K562 (cell line): ENCODE measurements at regions not wholly inside any gene's neighbourhood (a gene's known extent, or its start where the extent isn't known, plus 50 kb on each side); places are given as distances from the start of the nearest gene placed in this dataset.

Experiments used
- ATAC-seq: fragments of 200-7000 bp; cut with Tn5 transposase; 3 replicates; pipeline ENCODE4 v1.9.1; 2020; ENCODE audit warnings: moderate library complexity
- BruUV-seq: library from RNA; stranded (reverse); fragments of 400-500 nt; replicated peaks from 2 replicates; lab custom pipeline; 2021; lab: Mats Ljungman, UMichigan
- CTCF ChIA-PET: fragments of 300-600 bp; formaldehyde crosslinking; extraction: SDS; loops from one replicate; lab custom pipeline; 2021; ENCODE audit warnings: low intra/inter-chr PET ratio; lab: Yijun Ruan, JAX
- POLR2A ChIA-PET: fragments of 300-600, 350-650 bp; sonication (Branson Sonifier 250); formaldehyde crosslinking; extraction: SDS; loops from one replicate; lab custom pipeline; 2021; ENCODE audit warnings: antibody characterized with exemption, inconsistent platforms; lab: Yijun Ruan, JAX
- DNase-seq, 4 experiments: peaks; one replicate each; pipeline versions ENCODE4 v3.0.0 to v3.0.0-alpha.2; 2011 to 2018; ENCODE audit warnings: low spot score in 3 of 4, mixed read lengths in 3 of 4; ENCODE audit errors: extremely low read depth in 1 of 4
- FAIRE-seq: peaks from 2 replicates; lab custom pipeline; 2011; peaks lifted over from hg19 to GRCh38; lab: Jason Lieb, UNC
- H2AFZ ChIP-seq: 2 replicates; pipeline ENCODE4 v1.6.0; 2011; ENCODE audit warnings: low read depth, low read length, control low read depth, inconsistent platforms
- H3K27ac ChIP-seq: fragments of 200-600 bp; 3 replicates; pipeline ENCODE4 v1.8.0; 2011; ENCODE audit warnings: low read depth, mild to moderate bottlenecking, control low read depth, inconsistent platforms, low read length, moderate library complexity, mixed read lengths; ENCODE audit errors: extremely low read depth
- H3K27me3 ChIP-seq, 2 experiments: fragments of 300-600 bp in 1 of 2; 2 replicates in 1 of 2; 3 replicates in 1 of 2; pipeline versions ENCODE4 v1.6.0 to v1.8.0; 2011; ENCODE audit warnings: inconsistent platforms in 2 of 2, low read length in 2 of 2, mild to moderate bottlenecking in 1 of 2, mixed read lengths in 1 of 2, moderate library complexity in 1 of 2; ENCODE audit not compliant: control insufficient read depth in 2 of 2, insufficient read depth in 2 of 2
- H3K36me3 ChIP-seq: fragments of 300-600 bp; 3 replicates; pipeline ENCODE4 v1.8.0; 2011; ENCODE audit warnings: mild to moderate bottlenecking, low read length, inconsistent platforms; ENCODE audit not compliant: control insufficient read depth, insufficient read depth
- H3K4me1 ChIP-seq, 2 experiments: fragments of 200-600 bp in 1 of 2; replicated peaks in 1 of 2; 2 replicates in 1 of 2; 3 replicates in 1 of 2; pipeline versions ENCODE4 v1.5.1 to v1.8.0; 2011; ENCODE audit warnings: inconsistent platforms in 2 of 2, low read length in 2 of 2, mild to moderate bottlenecking in 1 of 2, mixed read lengths in 1 of 2, moderate library complexity in 1 of 2; ENCODE audit not compliant: control insufficient read depth in 2 of 2, insufficient read depth in 2 of 2
- H3K4me2 ChIP-seq: 2 replicates; pipeline ENCODE4 v1.6.1; 2011; ENCODE audit warnings: low read length, control low read depth, inconsistent platforms, mixed read lengths; ENCODE audit not compliant: insufficient read depth
- H3K4me3 ChIP-seq: fragments of 200-600 bp; sonication (generic), shearing (Covaris generic); 2 replicates; pipeline ENCODE4 v1.5.1; 2016; ENCODE audit warnings: control low read depth, inconsistent platforms
- H3K79me2 ChIP-seq: fragments of 200-600 bp; 3 replicates; pipeline ENCODE4 v1.8.0; 2011; ENCODE audit warnings: low read length, inconsistent platforms; ENCODE audit not compliant: control insufficient read depth, insufficient read depth
- H3K9ac ChIP-seq, 2 experiments: 2 replicates each; pipeline versions ENCODE4 v1.6.0 to v1.6.1; 2011; ENCODE audit warnings: low read depth in 2 of 2, low read length in 2 of 2, control low read depth in 1 of 2, inconsistent platforms in 1 of 2, mild to moderate bottlenecking in 1 of 2, mixed read lengths in 1 of 2; ENCODE audit not compliant: insufficient read depth in 1 of 2
- H3K9me1 ChIP-seq: one replicate; pipeline ENCODE4 v1.6.0; 2011; ENCODE audit warnings: inconsistent platforms, mild to moderate bottlenecking, low read length, moderate library complexity; ENCODE audit not compliant: control insufficient read depth, insufficient read depth
- H3K9me3 ChIP-seq: replicated peaks from 2 replicates; pipeline ENCODE4 v1.5.1; 2011; ENCODE audit warnings: low read depth, low read length, inconsistent platforms; ENCODE audit not compliant: control insufficient read depth, insufficient read depth
- H4K20me1 ChIP-seq: replicated peaks from 2 replicates; pipeline ENCODE4 v1.6.1; 2011; ENCODE audit warnings: low read length, inconsistent platforms, mixed read lengths; ENCODE audit not compliant: control insufficient read depth, insufficient read depth
- CHD1 ChIP-seq: fragments of 200-600 bp; sonication (generic); IDR thresholded peaks from one replicate; pipeline ENCODE4 v1.6.1; 2012; ENCODE audit warnings: mild to moderate bottlenecking, moderate library complexity, low read length, inconsistent platforms
- DDX20 ChIP-seq: fragments of 450-650 bp; IDR thresholded peaks from 2 replicates; pipeline ENCODE4 v1.6.1; 2016; ENCODE audit warnings: missing genetic modification characterization, low read depth, mild to moderate bottlenecking, missing compliant biosample characterization, moderate library complexity
- ETS2 ChIP-seq: IDR thresholded peaks from 2 replicates; pipeline ENCODE4 v1.6.1; 2016; ENCODE audit warnings: borderline replicate concordance, missing genetic modification characterization, mild to moderate bottlenecking, moderate library complexity, missing compliant biosample characterization; ENCODE audit not compliant: poor library complexity, severe bottlenecking
- FOXJ3 ChIP-seq: sonication (generic); formaldehyde crosslinking; IDR thresholded peaks from 2 replicates; pipeline ENCODE4 v1.4.0; 2020; ENCODE audit warnings: mild to moderate bottlenecking, missing genetic modification reagents
- HLTF ChIP-seq: fragments of 450-650 bp; IDR thresholded peaks from 2 replicates; pipeline ENCODE4 v1.6.1; 2016
- HMG20A ChIP-seq: fragments of 450-650 bp; formaldehyde crosslinking; conservative IDR thresholded peaks from 2 replicates; pipeline ENCODE4 v1.4.0; 2020; ENCODE audit warnings: mild to moderate bottlenecking, mixed read lengths
- MIER1 ChIP-seq: fragments of 450-650 bp; IDR thresholded peaks from 2 replicates; pipeline ENCODE4 v1.6.1; 2016; ENCODE audit warnings: antibody characterized with exemption, mild to moderate bottlenecking, low read depth
- NFXL1 ChIP-seq: fragments of 450-650 bp; formaldehyde crosslinking; IDR thresholded peaks from 2 replicates; pipeline ENCODE4 v1.4.0; 2021; ENCODE audit warnings: mild to moderate bottlenecking
- POLR2G ChIP-seq: fragments of 200-400 bp; formaldehyde crosslinking; IDR thresholded peaks from 2 replicates; pipeline ENCODE4 v1.6.1; 2017; ENCODE audit warnings: low read depth, mild to moderate bottlenecking, antibody characterized with exemption, low read length, moderate library complexity
- STAT5B ChIP-seq: fragments of 250-450 bp; sonication (Bioruptor Pico); IDR thresholded peaks from 2 replicates; pipeline ENCODE4 v1.8.0; 2021; ENCODE audit warnings: mild to moderate bottlenecking, inconsistent platforms
- VEZF1 ChIP-seq: fragments of 200-800 bp; sonication (Bioruptor generic); IDR thresholded peaks from 2 replicates; pipeline ENCODE4 v1.6.1; 2017; ENCODE audit warnings: missing genetic modification characterization, missing compliant biosample characterization
- ZBTB26 ChIP-seq: fragments of 450-650 bp; formaldehyde crosslinking; IDR thresholded peaks from 2 replicates; pipeline ENCODE4 v1.4.0; 2022; ENCODE audit warnings: missing genetic modification characterization
- ZNF253 ChIP-seq: fragments of 250-450 bp; sonication (Bioruptor Pico); conservative IDR thresholded peaks from 2 replicates; pipeline ENCODE4 v1.6.1; 2021; ENCODE audit warnings: mild to moderate bottlenecking
- ZNF277 ChIP-seq: fragments of 250-450 bp; sonication (Bioruptor Pico); IDR thresholded peaks from 2 replicates; pipeline ENCODE4 v1.8.0; 2022; ENCODE audit warnings: inconsistent platforms, mild to moderate bottlenecking, moderate library complexity, borderline replicate concordance
- ZNF699 ChIP-seq: fragments of 250-450 bp; sonication (Bioruptor Pico); IDR thresholded peaks from 2 replicates; pipeline ENCODE4 v1.8.0; 2021; ENCODE audit warnings: mild to moderate bottlenecking, moderate library complexity; ENCODE audit not compliant: insufficient replicate concordance
- WGBS: fragments of 100-300 bp; shearing (Covaris generic); methylation state at CpG from one replicate; pipeline ENCODE4 v1.1.6; 2016; ENCODE audit warnings: low coverage, mixed read lengths; ENCODE audit not compliant: insufficient coverage; ENCODE audit errors: missing lambda C conversion rate; 5-methylcytosine and 5-hydroxymethylcytosine counted together
- in situ Hi-C: fragments of 300-500 bp; cut with MboI; formaldehyde crosslinking; loops from 4 replicates; pipeline ENCODE4 v1.15.0; 2018; ENCODE audit warnings: inconsistent platforms, mixed read lengths
- intact Hi-C: fragments of 100-400 bp; cut with micrococcal nuclease; formaldehyde crosslinking; loops from 2 replicates; pipeline ENCODE4 v1.14.2; 2022

GRCh38 chr3:168707900-168708299 lies 612.2 kb upstream of the GOLIM4 start:
- H3K9me3 ChIP-seq = no peaks in the 10 kb centered on the region; the same call in 1 of the 2 replicates
- ATAC-seq (no peak), DNase-seq (no peak), FAIRE-seq (no peak)
- 3% methylated on average over 2 of the region's 2 CpGs for WGBS
- no peaks in the 10 kb centered on the region for H3K36me3 ChIP-seq
- POLR2A ChIA-PET = no interaction called here
- H3K27me3 ChIP-seq = no peaks in the 10 kb centered on the region
- TF ChIP-seq STAT5B (no peak), NFXL1 (no peak), ZNF277 (CRISPR knock-in tag) (no peak), CHD1 (no peak), HMG20A (CRISPR knock-in tag) (no peak), FOXJ3 (no peak), ETS2 (tag) (no peak), HLTF (no peak), VEZF1 (CRISPR knock-in tag) (no peak), ZBTB26 (no peak), ZNF699 (CRISPR knock-in tag) (no peak), MIER1 (no peak), ZNF253 (CRISPR knock-in tag) (no peak), DDX20 (tag) (no peak), POLR2G (no peak)
- no peaks in the 10 kb centered on the region for H3K9me1 ChIP-seq
- no peaks in the 10 kb centered on the region for H4K20me1 ChIP-seq
- no TSS peak for BruUV-seq
- in situ Hi-C loops (no loop called here), intact Hi-C loops (no loop called here)
- H3K9ac ChIP-seq = no peak overlapping the region
- no peaks in the 10 kb centered on the region for H3K4me1 ChIP-seq
- H2AFZ ChIP-seq = no peak overlapping the region
- H3K4me3 ChIP-seq = no peak overlapping the region
- H3K4me2 ChIP-seq = no peak overlapping the region
- no peaks in the 10 kb centered on the region for H3K79me2 ChIP-seq
- CTCF ChIA-PET = no interaction called here
- H3K27ac ChIP-seq = no peak overlapping the region
